HG02571 (cell line): ENCODE measurements at regions not wholly inside any gene's neighbourhood (a gene's known extent, or its start where the extent isn't known, plus 50 kb on each side); places are given as distances from the start of the nearest gene placed in this dataset.
"Not testable (repeated sequence)": the region's sequence is repeated elsewhere in the genome, so short reads cannot be mapped to it uniquely, and the experiment has no call there.

ENCODE experiments used
- ATAC-seq: cut with Tn5 transposase; IDR thresholded peaks from one replicate; pipeline ENCODE4 v1.9.1; 2021; ENCODE audit warnings: mild to moderate bottlenecking, moderate library complexity; ENCODE audit not compliant: unreplicated experiment

- ATAC-seq = no peak
Measured at GRCh38 chr15:50857763-50858162, 50.7 kb upstream of the AP4E1 start.

GRCh38 chr15:50854601-50855490 is 53.6 kb upstream of the AP4E1 start:
- ATAC-seq = peak; percentile 97

GRCh38 chr15:50850003-50850402 is 58.5 kb upstream of the AP4E1 start:
- no peak for ATAC-seq

GRCh38 chr15:50848349-50848748 is 60.1 kb upstream of the AP4E1 start:
- ATAC-seq = no peak

- not testable (repeated sequence) for ATAC-seq
Measured at GRCh38 chr15:50845181-50845580, 63.3 kb upstream of the AP4E1 start.

- ATAC-seq = no peak
Measured at GRCh38 chr15:50840520-50840919, 68.0 kb upstream of the AP4E1 start.

GRCh38 chr15:50837256-50837770 is 71.2 kb upstream of the AP4E1 start:
- no peak for ATAC-seq

- ATAC-seq = no peak
Measured at GRCh38 chr15:50830477-50831354, 65.2 kb upstream of the SPPL2A start.

- ATAC-seq = no peak
Measured at GRCh38 chr15:50828610-50829206, 63.2 kb upstream of the SPPL2A start.

GRCh38 chr15:50825946-50826345 is 60.4 kb upstream of the SPPL2A start:
- ATAC-seq = no peak

- ATAC-seq = no peak
Measured at GRCh38 chr15:50824514-50824913, 59.0 kb upstream of the SPPL2A start.

GRCh38 chr15:50823281-50823680 is 57.8 kb upstream of the SPPL2A start:
- ATAC-seq = no peak

GRCh38 chr15:50821476-50821875 is 56.0 kb upstream of the SPPL2A start:
- no peak for ATAC-seq

GRCh38 chr15:50820808-50821382 is 55.4 kb upstream of the SPPL2A start:
- no peak for ATAC-seq

- ATAC-seq = no peak
Measured at GRCh38 chr15:50819344-50819743, 53.8 kb upstream of the SPPL2A start.

GRCh38 chr15:50815958-50816590 is 50.6 kb upstream of the SPPL2A start:
- no peak for ATAC-seq
